ENCODE measurements at regions not wholly inside any gene's neighbourhood (a gene's known extent, or its start where the extent isn't known, plus 50 kb on each side); places are given as distances from the start of the nearest gene placed in this dataset.

DNA sequence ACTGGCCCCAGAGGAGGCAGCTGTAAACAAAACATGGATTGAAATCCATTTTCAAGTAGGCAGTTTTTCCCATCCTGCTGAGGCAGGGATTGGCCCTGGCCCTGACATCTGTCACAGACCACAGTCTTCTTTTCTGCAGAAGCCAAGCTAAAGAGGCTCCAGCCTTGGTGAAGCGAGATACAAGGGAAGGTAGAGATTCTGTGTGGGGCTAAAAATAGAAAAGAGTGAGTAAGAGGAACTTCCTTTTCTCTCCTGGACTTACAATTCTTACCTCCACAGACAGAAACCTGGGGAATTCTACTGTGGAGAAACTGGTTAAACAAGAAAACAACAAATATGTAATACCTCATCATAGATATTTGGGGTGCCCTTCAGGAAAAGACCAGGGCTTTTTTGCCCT lies 624.8 kb upstream of the FZD8 start:
- Mint-ChIP-seq H3K4me1 (ENCODE audit: low read depth) (peaks cover 39% of the 10 kb centered on the region), H3K9me3 (ENCODE audit: low read depth) (peaks cover 3% of the 10 kb centered on the region)
- TF ChIP-seq, protein P1, sequence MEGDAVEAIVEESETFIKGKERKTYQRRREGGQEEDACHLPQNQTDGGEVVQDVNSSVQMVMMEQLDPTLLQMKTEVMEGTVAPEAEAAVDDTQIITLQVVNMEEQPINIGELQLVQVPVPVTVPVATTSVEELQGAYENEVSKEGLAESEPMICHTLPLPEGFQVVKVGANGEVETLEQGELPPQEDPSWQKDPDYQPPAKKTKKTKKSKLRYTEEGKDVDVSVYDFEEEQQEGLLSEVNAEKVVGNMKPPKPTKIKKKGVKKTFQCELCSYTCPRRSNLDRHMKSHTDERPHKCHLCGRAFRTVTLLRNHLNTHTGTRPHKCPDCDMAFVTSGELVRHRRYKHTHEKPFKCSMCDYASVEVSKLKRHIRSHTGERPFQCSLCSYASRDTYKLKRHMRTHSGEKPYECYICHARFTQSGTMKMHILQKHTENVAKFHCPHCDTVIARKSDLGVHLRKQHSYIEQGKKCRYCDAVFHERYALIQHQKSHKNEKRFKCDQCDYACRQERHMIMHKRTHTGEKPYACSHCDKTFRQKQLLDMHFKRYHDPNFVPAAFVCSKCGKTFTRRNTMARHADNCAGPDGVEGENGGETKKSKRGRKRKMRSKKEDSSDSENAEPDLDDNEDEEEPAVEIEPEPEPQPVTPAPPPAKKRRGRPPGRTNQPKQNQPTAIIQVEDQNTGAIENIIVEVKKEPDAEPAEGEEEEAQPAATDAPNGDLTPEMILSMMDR (IDR thresholded peaks at IDR 0.05): no peak

DNA sequence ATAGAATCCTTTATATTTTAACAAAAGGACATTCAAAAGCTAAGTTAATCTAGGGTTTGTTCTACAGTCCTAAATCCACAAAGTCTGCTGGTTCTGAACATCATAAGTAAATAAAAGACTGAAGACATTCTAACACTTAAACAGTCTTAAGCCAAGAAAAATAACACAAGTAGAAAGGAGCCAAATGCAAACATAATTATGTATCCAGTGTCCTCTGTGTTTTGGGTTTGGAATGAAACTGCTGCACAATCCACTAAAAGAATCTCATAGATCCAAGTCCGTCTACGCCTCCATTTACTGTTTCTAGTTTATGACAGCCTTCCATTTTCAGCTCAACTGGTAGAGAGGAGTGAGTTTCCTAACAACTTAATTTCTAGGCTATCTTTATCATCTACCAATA lies 623.6 kb upstream of the FZD8 start:
- TF ChIP-seq, protein P1 (IDR thresholded peaks at IDR 0.05): no peak
- Mint-ChIP-seq H3K27ac (ENCODE audit: unreplicated experiment) (peak overlapping the region; percentile 7), H3K4me3 (ENCODE audit: unreplicated experiment) (no peak overlapping the region), H3K36me3 (ENCODE audit: low read depth) (no peaks in the 10 kb centered on the region), H3K27me3 (ENCODE audit: low read depth) (no peaks in the 10 kb centered on the region), H3K9me3 (ENCODE audit: low read depth) (peaks cover 3% of the 10 kb centered on the region), H3K4me1 (ENCODE audit: low read depth) (peaks cover 32% of the 10 kb centered on the region)
- no peak for DNase-seq (ENCODE audit: low spot score)

More for the DNA sequence above, 624.8 kb upstream of the FZD8 start:
- Mint-ChIP-seq H3K27me3 (ENCODE audit: low read depth) (no peaks in the 10 kb centered on the region), H3K36me3 (ENCODE audit: low read depth) (no peaks in the 10 kb centered on the region), H3K4me3 (ENCODE audit: unreplicated experiment) (no peak overlapping the region), H3K27ac (ENCODE audit: unreplicated experiment) (peak overlapping the region; percentile 1)
- no peak for DNase-seq (ENCODE audit: low spot score)

DNA sequence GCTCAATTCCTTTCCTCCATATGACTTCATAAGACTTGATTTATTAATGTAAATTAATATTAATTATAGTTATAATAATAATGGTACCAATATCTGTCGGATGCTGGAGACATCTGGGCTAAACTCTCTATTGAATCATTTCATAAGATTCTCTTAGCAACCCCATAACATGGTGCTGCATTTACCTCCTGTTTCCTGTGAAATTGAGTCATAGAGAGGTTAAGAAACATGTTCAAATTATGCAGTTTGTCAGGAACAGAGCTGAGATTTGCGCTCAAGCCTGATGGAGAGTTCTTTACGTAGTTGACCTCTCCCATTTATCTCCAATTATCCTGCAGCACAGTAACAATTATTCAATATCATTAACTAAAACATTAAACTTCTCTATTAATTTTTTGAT lies 621.8 kb upstream of the FZD8 start:
- Mint-ChIP-seq H3K36me3 (ENCODE audit: low read depth) (no peaks in the 10 kb centered on the region), H3K4me1 (ENCODE audit: low read depth) (peaks cover 32% of the 10 kb centered on the region), H3K27ac (ENCODE audit: unreplicated experiment) (no peak overlapping the region), H3K4me3 (ENCODE audit: unreplicated experiment) (no peak overlapping the region), H3K27me3 (ENCODE audit: low read depth) (no peaks in the 10 kb centered on the region), H3K9me3 (ENCODE audit: low read depth) (peaks cover 10% of the 10 kb centered on the region)
- no peak for DNase-seq (ENCODE audit: low spot score)
- TF ChIP-seq, protein P1 (IDR thresholded peaks at IDR 0.05): no peak

DNA sequence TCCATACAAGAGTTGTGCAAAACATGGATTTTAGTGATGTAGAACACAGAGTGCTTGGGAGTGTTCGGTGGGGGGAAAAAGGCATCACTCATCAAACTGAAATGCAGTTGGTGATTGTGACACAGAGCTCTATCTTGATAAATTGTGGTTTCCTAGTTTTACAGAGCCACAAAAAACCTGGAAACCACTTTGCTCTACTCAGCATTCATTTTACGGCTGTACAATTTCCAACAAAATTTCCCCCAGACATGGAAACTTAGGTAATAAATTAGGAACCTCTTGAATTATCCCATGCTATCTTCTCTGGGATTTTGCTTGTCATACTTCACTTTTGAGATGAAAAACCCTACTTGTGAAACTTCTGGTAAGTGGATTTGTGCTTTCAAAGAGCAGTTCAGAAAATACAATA lies 614.9 kb upstream of the FZD8 start:
- Mint-ChIP-seq H3K4me1 (ENCODE audit: low read depth) (peaks cover 35% of the 10 kb centered on the region), H3K27me3 (ENCODE audit: low read depth) (no peaks in the 10 kb centered on the region), H3K27ac (ENCODE audit: unreplicated experiment) (peak overlapping the region; percentile 15), H3K9me3 (ENCODE audit: low read depth) (peaks cover 7% of the 10 kb centered on the region), H3K4me3 (ENCODE audit: unreplicated experiment) (no peak overlapping the region), H3K36me3 (ENCODE audit: low read depth) (no peaks in the 10 kb centered on the region)
- TF ChIP-seq, protein P1 (IDR thresholded peaks at IDR 0.05): no peak
- no peak for DNase-seq (ENCODE audit: low spot score)

DNA sequence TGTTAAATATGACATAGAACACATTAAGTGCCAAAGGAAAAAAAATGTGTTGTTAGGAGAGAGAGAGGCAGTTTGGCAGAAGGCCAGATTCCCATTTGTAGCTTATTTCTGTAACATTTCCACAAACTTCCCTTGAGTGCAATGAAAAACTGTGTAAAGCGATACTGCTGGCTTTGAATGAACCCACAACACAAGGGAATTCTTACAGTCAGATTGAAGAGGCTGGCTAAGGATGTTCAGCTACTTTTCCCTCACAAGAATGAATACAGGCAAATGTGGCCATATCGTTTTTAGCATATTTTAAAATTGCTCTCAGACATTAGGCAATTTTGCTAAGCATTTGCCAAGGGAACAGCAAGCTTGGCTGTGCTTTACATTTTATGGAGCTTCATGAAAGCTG lies 614.1 kb upstream of the FZD8 start:
- peaks cover 35% of the 10 kb centered on the region for H3K4me1 Mint-ChIP-seq (ENCODE audit: low read depth)
- DNase-seq (ENCODE audit: low spot score): no peak
- no peaks in the 10 kb centered on the region for H3K27me3 Mint-ChIP-seq (ENCODE audit: low read depth)
- no peak overlapping the region for H3K4me3 Mint-ChIP-seq (ENCODE audit: unreplicated experiment)
- H3K9me3 Mint-ChIP-seq (ENCODE audit: low read depth): peaks cover 7% of the 10 kb centered on the region
- H3K36me3 Mint-ChIP-seq (ENCODE audit: low read depth): no peaks in the 10 kb centered on the region
- H3K27ac Mint-ChIP-seq (ENCODE audit: unreplicated experiment): peak overlapping the region; percentile 5
- TF ChIP-seq, protein P1 (IDR thresholded peaks at IDR 0.05): no peak

Data from chondrocyte (in vitro differentiated cells).